ENCODE measurements at regions not wholly inside any gene's neighbourhood (a gene's known extent, or its start where the extent isn't known, plus 50 kb on each side); places are given as distances from the start of the nearest gene placed in this dataset.

- no peak for TF ChIP-seq CTCF (IDR thresholded peaks at IDR 0.05)
- no peak for TF ChIP-seq SIN3A (IDR thresholded peaks at IDR 0.05; ENCODE audit: borderline replicate concordance, insufficient read depth, low read depth, low read length)
Observed at GRCh38 chr21:31555741-31556191, 103.7 kb upstream of the SOD1 start.
